A673 (cell line): ENCODE measurements at regions not wholly inside any gene's neighbourhood (a gene's known extent, or its start where the extent isn't known, plus 50 kb on each side); places are given as distances from the start of the nearest gene placed in this dataset.

Experiments used
- BruUV-seq: library from RNA; stranded (reverse); fragments of 400-500 nt; replicated peaks from 2 replicates; lab custom pipeline; 2021; lab: Mats Ljungman, UMichigan
- CTCF ChIA-PET: fragments of 300-600 bp; sonication (Branson Sonifier 250); formaldehyde crosslinking; loops from one replicate; lab custom pipeline; 2022; ENCODE audit warnings: antibody characterized with exemption; lab: Charles Lee
- POLR2A ChIA-PET: fragments of 300-600 bp; sonication (Branson Sonifier 250); formaldehyde crosslinking; loops from one replicate; lab custom pipeline; 2022; ENCODE audit warnings: antibody characterized with exemption; ENCODE audit not compliant: low non-redundant PET; lab: Charles Lee
- DNase-seq: peaks from one replicate; pipeline ENCODE4 v3.0.0-alpha.2; 2015; ENCODE audit warnings: low spot score
- H3K27ac ChIP-seq: fragments of 200-600 bp; sonication (generic); 2 replicates; pipeline ENCODE4 v1.5.1; 2016; ENCODE audit warnings: mixed run types, low read depth, mild to moderate bottlenecking, mixed read lengths, antibody characterized with exemption, low read length; ENCODE audit not compliant: poor library complexity, severe bottlenecking
- H3K27me3 ChIP-seq: fragments of 200-600 bp; sonication (generic); replicated peaks from 2 replicates; pipeline ENCODE4 v1.6.1; 2017; ENCODE audit warnings: mixed run types, low read depth, mild to moderate bottlenecking, mixed read lengths, antibody characterized with exemption, low read length; ENCODE audit not compliant: insufficient read depth, poor library complexity
- H3K36me3 ChIP-seq: fragments of 200-600 bp; sonication (generic); 2 replicates; pipeline ENCODE4 v1.6.1; 2016; ENCODE audit warnings: mixed run types, mild to moderate bottlenecking, mixed read lengths, antibody characterized with exemption, low read length; ENCODE audit not compliant: insufficient read depth, poor library complexity, severe bottlenecking
- H3K4me1 ChIP-seq: fragments of 200-600 bp; sonication (generic); 2 replicates; pipeline ENCODE4 v1.6.1; 2017; ENCODE audit warnings: mixed run types, mild to moderate bottlenecking, mixed read lengths, antibody characterized with exemption, low read length; ENCODE audit not compliant: insufficient read depth, poor library complexity, severe bottlenecking
- H3K4me3 ChIP-seq: fragments of 200-600 bp; sonication (generic); 2 replicates; pipeline ENCODE4 v1.5.1; 2016; ENCODE audit warnings: low read depth, mixed run types, mild to moderate bottlenecking, mixed read lengths, low read length; ENCODE audit not compliant: poor library complexity, severe bottlenecking
- H3K9me3 ChIP-seq: fragments of 200-600 bp; sonication (generic); 2 replicates; pipeline ENCODE4 v1.6.1; 2016; ENCODE audit warnings: mixed run types, low read depth, mild to moderate bottlenecking, mixed read lengths, antibody characterized with exemption, low read length; ENCODE audit not compliant: poor library complexity, severe bottlenecking
- EZH2 ChIP-seq: fragments of 200-600 bp; sonication (generic); IDR thresholded peaks from 2 replicates; pipeline ENCODE4 v1.6.1; 2017; ENCODE audit warnings: borderline replicate concordance, low read depth, mild to moderate bottlenecking, mixed read lengths, antibody characterized with exemption, low read length; ENCODE audit not compliant: poor library complexity, severe bottlenecking
- intact Hi-C: fragments of 100-400 bp; cut with micrococcal nuclease; formaldehyde crosslinking; loops from one replicate; pipeline ENCODE4 v1.10.0; 2022; ENCODE audit not compliant: unreplicated experiment
- TF ChIP-seq, protein P1 (sequence below): fragments of 300-800, 200-600 bp; sonication (generic); conservative IDR thresholded peaks from 2 replicates; pipeline ENCODE4 v1.5.1; 2017; ENCODE audit warnings: low read depth, mild to moderate bottlenecking, antibody characterized with exemption, low read length, moderate library complexity, mixed read lengths

DNA sequence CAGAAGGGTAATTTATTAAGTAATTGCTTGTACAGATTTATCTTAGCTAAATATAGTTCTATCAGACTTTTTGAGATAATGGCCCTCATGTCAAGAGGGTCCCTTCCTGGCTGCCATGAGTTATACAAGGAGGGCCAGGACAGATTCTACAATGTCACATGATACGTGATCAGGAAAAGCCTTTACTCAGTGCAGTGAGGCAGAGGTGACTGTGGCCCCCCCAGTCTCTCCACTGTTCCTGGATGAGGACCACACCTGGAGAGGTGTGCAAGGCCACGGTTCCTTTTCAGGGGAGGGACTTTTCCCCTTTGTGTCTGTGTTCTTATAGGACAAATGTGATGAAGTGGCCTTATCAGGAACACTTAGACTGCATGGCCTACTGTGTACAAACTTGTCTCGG lies 54.3 kb upstream of the LRCH1 start:
- H3K4me3 ChIP-seq = no peak overlapping the region
- no peaks in the 10 kb centered on the region for H3K36me3 ChIP-seq
- no peaks in the 10 kb centered on the region for H3K9me3 ChIP-seq
- DNase-seq = no peak
- BruUV-seq = no TSS peak
- TF ChIP-seq, protein P1, sequence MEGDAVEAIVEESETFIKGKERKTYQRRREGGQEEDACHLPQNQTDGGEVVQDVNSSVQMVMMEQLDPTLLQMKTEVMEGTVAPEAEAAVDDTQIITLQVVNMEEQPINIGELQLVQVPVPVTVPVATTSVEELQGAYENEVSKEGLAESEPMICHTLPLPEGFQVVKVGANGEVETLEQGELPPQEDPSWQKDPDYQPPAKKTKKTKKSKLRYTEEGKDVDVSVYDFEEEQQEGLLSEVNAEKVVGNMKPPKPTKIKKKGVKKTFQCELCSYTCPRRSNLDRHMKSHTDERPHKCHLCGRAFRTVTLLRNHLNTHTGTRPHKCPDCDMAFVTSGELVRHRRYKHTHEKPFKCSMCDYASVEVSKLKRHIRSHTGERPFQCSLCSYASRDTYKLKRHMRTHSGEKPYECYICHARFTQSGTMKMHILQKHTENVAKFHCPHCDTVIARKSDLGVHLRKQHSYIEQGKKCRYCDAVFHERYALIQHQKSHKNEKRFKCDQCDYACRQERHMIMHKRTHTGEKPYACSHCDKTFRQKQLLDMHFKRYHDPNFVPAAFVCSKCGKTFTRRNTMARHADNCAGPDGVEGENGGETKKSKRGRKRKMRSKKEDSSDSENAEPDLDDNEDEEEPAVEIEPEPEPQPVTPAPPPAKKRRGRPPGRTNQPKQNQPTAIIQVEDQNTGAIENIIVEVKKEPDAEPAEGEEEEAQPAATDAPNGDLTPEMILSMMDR = no peak
- TF ChIP-seq EZH2 = no peak
- no peaks in the 10 kb centered on the region for H3K4me1 ChIP-seq
- no peak overlapping the region for H3K27ac ChIP-seq
- POLR2A ChIA-PET = no interaction called here
- H3K27me3 ChIP-seq = no peaks in the 10 kb centered on the region
- intact Hi-C loops = no loop called here
- CTCF ChIA-PET = no interaction called here

DNA sequence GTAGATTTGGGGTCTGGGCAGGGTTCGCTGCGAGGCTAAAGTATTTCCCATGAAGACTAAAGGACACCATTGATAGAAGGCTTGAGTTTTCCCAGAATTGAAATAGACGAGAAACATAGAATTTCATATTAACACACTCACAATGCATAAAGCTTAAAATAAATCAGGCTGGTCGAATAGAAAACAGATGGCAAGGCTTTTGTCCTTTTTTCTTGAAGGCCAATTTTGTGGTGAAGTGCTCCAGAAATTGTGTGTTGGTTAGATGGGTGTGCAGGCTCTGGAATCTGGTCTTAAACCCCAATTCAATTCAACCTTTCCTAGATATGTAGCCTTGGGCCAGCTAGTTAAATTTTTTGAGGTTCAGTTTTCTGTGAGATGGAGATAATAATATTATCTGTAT lies 56.9 kb upstream of the LRCH1 start:
- no peak overlapping the region for H3K4me3 ChIP-seq
- intact Hi-C loops = no loop called here
- ChIA-PET POLR2A (no interaction called here), CTCF (interaction anchor here (0.6 kb wide), 2 partner anchors 203 to 269 kb away, joined by 3 to 4 read pairs; no protein-coding TSS in a partner anchor)
- DNase-seq = no peak
- BruUV-seq = no TSS peak
- no peaks in the 10 kb centered on the region for H3K4me1 ChIP-seq
- no peaks in the 10 kb centered on the region for H3K27me3 ChIP-seq
- H3K9me3 ChIP-seq = no peaks in the 10 kb centered on the region
- no peak for TF ChIP-seq EZH2
- TF ChIP-seq, protein P1 = no peak
- H3K36me3 ChIP-seq = no peaks in the 10 kb centered on the region
- H3K27ac ChIP-seq = no peak overlapping the region

DNA sequence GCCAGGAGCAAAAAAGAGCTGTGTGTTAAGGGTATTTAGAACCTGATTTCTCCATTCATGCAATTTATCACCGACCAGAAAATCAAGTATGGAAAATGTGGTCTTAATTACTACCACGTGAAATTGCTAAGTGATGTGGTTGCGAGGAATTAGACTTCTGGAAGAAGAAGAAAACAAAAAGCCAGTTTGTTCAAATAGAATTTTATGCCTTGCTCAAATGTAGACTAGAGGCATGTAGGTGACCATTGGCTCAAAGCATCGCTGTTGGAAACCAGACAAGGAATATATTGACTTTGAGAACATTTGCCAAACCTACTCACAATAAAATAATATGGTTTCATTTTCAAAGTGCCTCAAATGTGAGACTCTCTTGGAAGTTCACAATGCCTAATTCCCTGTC lies 57.3 kb upstream of the LRCH1 start:
- no peak for DNase-seq
- TF ChIP-seq, protein P1 = no peak
- no peak for TF ChIP-seq EZH2
- Histone ChIP-seq H3K4me1 (peaks cover under 1% of the 10 kb centered on the region), H3K9me3 (no peaks in the 10 kb centered on the region), H3K4me3 (no peak overlapping the region), H3K36me3 (no peaks in the 10 kb centered on the region), H3K27ac (no peak overlapping the region), H3K27me3 (no peaks in the 10 kb centered on the region)
- BruUV-seq = no TSS peak
- ChIA-PET POLR2A (interaction anchor here (0.7 kb wide), 1 partner anchor 225 kb away, joined by 3 read pairs; no protein-coding TSS in a partner anchor), CTCF (interaction anchor here (0.6 kb wide), 2 partner anchors 203 to 270 kb away, joined by 3 to 4 read pairs; no protein-coding TSS in a partner anchor)
- intact Hi-C loops = no loop called here
